Activated CD8-positive, alpha-beta memory T cell treated with anti-CD3 and anti-CD28 coated beads, Interleukin-2, amount 50 U/mL, for 48 hours (primary cell): ENCODE measurements at regions not wholly inside any gene's neighbourhood (a gene's known extent, or its start where the extent isn't known, plus 50 kb on each side); places are given as distances from the start of the nearest gene placed in this dataset.

Experiments used
- DNase-seq: peaks from one replicate; pipeline ENCODE4 v3.0.0-alpha.2; 2020

GRCh38 chr16:27720731-27721530, 171.0 kb downstream of the KATNIP start:
- no peak for DNase-seq

DNA sequence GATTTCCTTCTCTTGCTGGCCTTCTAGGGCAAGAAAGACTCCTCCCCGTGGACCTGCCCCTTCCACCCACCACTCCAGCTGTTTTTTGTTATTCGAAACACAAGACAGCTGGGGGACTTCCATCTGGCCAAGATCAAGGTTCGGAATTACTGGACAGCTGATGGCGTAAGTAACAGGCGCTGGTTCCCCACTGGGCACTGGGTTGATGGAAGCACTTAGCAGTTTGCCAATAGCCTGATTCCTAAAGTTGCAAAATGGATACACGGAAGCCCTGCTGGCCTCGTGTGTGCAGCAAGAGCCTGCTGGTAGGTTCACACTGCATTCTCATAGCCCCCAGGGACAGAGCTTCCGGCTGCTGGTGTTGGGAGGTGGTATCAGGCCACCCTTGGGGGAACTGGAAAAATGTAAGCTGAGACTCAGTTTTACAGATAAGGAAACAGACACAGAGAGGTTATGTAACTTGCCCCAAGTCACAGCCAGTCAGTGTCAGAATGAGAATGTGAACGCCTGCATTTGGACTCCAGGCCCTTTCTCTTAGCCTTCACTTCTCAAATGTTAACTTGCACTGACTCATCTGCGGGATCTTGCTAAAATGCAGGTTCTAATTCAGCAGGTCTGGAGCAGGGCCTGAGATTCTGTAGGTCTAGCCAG, 171.7 kb downstream of the KATNIP start:
- DNase-seq = no peak

- DNase-seq = no peak
These were observed 172.3 kb downstream of the KATNIP start for GRCh38 chr16:27722207-27722606.

GRCh38 chr16:27722892-27723450, 173.0 kb downstream of the KATNIP start:
- DNase-seq = no peak

- no peak for DNase-seq
These were observed 174.0 kb downstream of the KATNIP start for GRCh38 chr16:27723711-27724481.

DNA sequence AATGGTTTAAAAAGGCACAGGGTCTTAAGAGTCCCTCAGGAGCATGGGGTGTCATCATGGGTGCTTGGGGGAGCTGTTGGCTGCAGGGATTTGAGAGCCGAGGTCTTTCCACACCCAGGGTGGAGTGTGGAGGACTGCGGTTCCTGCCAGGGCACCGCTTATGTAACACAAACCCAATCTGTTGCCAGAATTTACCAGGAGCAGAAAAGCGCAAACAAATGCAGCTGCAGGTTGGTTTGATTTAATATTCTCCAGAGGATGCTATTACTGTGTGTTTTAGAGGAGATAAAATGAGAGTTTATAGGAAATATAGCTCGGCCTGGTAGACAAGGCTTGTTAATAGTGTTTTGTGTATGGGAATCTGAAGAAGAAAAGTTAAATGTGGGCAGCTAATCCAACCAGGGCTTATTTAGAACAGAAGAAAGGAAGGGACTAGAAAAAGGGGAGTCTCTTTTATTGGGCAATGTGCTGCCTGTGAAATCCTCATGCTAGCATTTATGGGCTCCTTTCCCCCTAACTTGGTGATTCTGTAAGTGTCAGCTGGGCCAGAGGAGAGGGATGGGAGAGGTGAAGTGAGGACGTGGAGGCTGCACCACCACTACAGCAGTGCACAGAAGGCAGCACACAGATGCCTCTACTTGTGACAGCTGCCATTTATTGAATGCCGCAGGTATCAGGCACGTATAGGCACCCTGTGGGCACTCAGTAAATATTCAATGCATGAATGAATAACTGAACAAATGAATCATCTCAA, 174.7 kb downstream of the KATNIP start:
- no peak for DNase-seq

DNA sequence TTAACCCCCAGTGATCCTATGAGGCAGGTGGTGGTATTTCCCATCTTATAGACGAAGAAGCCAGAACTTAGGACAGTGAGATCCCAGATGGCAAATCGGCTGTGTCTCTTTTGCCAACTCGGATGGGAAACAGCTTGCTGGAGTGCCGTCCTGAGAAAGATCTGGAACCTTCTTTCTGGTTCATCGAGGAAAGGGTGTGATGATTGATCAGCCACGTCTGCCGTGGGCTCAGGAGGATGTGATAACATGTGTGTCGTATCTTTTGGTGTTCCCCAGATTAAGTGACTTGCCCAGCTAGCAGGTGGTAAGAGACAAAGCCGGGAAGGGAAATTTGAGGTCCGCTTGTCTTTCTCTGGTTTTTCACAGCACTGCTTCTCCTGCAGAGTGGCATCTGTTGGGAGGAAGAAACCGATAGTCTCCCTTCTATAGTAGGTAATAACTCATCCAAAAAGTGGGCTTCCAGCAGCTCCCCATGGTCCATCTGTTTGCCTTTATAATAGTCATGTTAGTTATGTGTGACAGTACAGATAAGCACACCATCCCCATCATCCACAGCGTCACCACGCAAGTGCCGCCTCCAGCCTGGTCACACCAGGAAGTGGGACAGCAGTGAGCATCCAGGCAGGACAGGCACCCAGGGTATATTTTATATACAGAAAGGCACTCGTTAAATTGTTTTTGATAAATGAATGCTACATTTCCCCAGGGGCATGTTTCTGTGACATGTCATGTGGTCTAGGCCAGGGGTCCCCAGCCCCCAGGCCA, 175.5 kb downstream of the KATNIP start:
- no peak for DNase-seq

- no peak for DNase-seq
These were observed 176.8 kb downstream of the KATNIP start for GRCh38 chr16:27726621-27727261.

- DNase-seq = no peak
These were observed 178.0 kb downstream of the KATNIP start for GRCh38 chr16:27727941-27728340.

DNA sequence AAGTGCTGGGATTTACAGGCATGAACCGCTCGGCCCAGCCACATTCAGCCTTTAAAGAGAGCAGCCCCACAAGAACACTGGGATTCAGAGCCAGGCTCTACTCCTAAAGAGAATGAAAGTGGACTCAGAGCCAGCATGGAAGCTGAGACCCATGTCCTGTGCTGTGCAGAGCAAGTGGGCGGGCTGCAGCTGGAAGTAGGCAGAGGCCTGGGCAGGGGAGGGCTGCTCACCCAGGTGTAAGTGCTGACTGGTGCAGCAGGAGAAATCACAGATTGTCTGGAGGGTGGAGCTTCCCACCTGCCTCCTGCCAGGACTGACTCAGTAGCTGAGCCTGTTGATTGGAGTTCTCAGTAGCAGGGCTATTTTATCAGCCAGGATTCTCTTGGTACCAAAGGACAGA, 178.7 kb downstream of the KATNIP start:
- no peak for DNase-seq

GRCh38 chr16:27729516-27730304, 179.8 kb downstream of the KATNIP start:
- no peak for DNase-seq

GRCh38 chr16:27730661-27731210, 180.8 kb downstream of the KATNIP start:
- DNase-seq = no peak

GRCh38 chr16:27735031-27735430, 185.1 kb downstream of the KATNIP start:
- no peak for DNase-seq

- DNase-seq = no peak
These were observed 186.5 kb downstream of the KATNIP start for GRCh38 chr16:27736431-27736830.

- DNase-seq = no peak
These were observed 187.6 kb downstream of the KATNIP start for GRCh38 chr16:27737513-27737912.
